Liver (tissue), 7 donors: ENCODE measurements at regions not wholly inside any gene's neighbourhood (a gene's known extent, or its start where the extent isn't known, plus 50 kb on each side); places are given as distances from the start of the nearest gene placed in this dataset.

Source experiments
- DNase-seq: peaks from one replicate; pipeline ENCODE4 v3.0.0-alpha.2; 2017; ENCODE audit warnings: low spot score
- H3K27ac ChIP-seq, 2 donors: one replicate each; pipeline ENCODE4 v1.7.0; 2013; ENCODE audit warnings: inconsistent platforms in 2 of 2, low read length in 2 of 2, control low read depth in 1 of 2, low read depth in 1 of 2, mild to moderate bottlenecking in 1 of 2
- H3K27me3 ChIP-seq, 4 donors: one replicate each; pipeline versions ENCODE4 v1.6.1 to v1.7.0; 2013; ENCODE audit warnings: low read length in 3 of 4, inconsistent platforms in 1 of 4, mild to moderate bottlenecking in 1 of 4, moderate library complexity in 1 of 4; ENCODE audit not compliant: control insufficient read depth in 4 of 4, insufficient read depth in 4 of 4
- H3K36me3 ChIP-seq, 4 donors: one replicate each; pipeline versions ENCODE4 v1.6.1 to v1.7.0; 2013; ENCODE audit warnings: low read length in 3 of 4, mild to moderate bottlenecking in 3 of 4, low read depth in 1 of 4, moderate library complexity in 1 of 4; ENCODE audit not compliant: control insufficient read depth in 4 of 4, insufficient read depth in 3 of 4
- H3K4me1 ChIP-seq, 4 donors: one replicate each; pipeline versions ENCODE4 v1.6.1 to v1.7.0; 2013; ENCODE audit warnings: low read length in 3 of 4, mild to moderate bottlenecking in 3 of 4, moderate library complexity in 1 of 4; ENCODE audit not compliant: control insufficient read depth in 4 of 4, insufficient read depth in 4 of 4
- H3K4me3 ChIP-seq, 3 donors: one replicate each; pipeline versions ENCODE4 v1.6.1 to v1.7.0; 2013; ENCODE audit warnings: low read length in 3 of 3, control low read depth in 1 of 3, low read depth in 1 of 3, mild to moderate bottlenecking in 1 of 3
- H3K9ac ChIP-seq, 2 donors: one replicate each; pipeline ENCODE4 v1.7.0; 2013; ENCODE audit warnings: low read length in 2 of 2, mild to moderate bottlenecking in 2 of 2, moderate library complexity in 2 of 2, control low read depth in 1 of 2, low read depth in 1 of 2
- H3K9me3 ChIP-seq, 4 donors: one replicate each; pipeline versions ENCODE4 v1.6.1 to v1.7.0; 2013; ENCODE audit warnings: low read length in 3 of 4; ENCODE audit not compliant: control insufficient read depth in 4 of 4
- ATF3 ChIP-seq: IDR thresholded peaks from 2 replicates; pipeline ENCODE4 v1.6.1; 2016; ENCODE audit warnings: antibody characterized with exemption
- GABPA ChIP-seq, 2 donors: IDR thresholded peaks in 1 of 2; conservative IDR thresholded peaks in 1 of 2; 2 replicates each; pipeline ENCODE4 v1.6.1; 2016; ENCODE audit warnings: antibody characterized with exemption in 2 of 2, mild to moderate bottlenecking in 1 of 2, moderate library complexity in 1 of 2
- HNF4A ChIP-seq, 2 donors: conservative IDR thresholded peaks; 2 replicates each; pipeline ENCODE4 v1.6.1; 2016; ENCODE audit warnings: antibody characterized with exemption in 2 of 2, mild to moderate bottlenecking in 2 of 2
- MAX ChIP-seq: IDR thresholded peaks from 2 replicates; pipeline ENCODE4 v1.6.1; 2016; ENCODE audit warnings: antibody characterized with exemption
- NR2F2 ChIP-seq: IDR thresholded peaks from 2 replicates; pipeline ENCODE4 v1.6.1; 2016; ENCODE audit warnings: antibody characterized with exemption
- REST ChIP-seq: IDR thresholded peaks from 2 replicates; pipeline ENCODE4 v1.6.1; 2016; ENCODE audit warnings: antibody characterized with exemption, mild to moderate bottlenecking
- RXRA ChIP-seq, 2 donors: IDR thresholded peaks; 2 replicates each; pipeline ENCODE4 v1.6.1; 2017 to 2018; ENCODE audit warnings: antibody characterized with exemption in 2 of 2, mild to moderate bottlenecking in 1 of 2
- YY1 ChIP-seq: IDR thresholded peaks from 2 replicates; pipeline ENCODE4 v1.6.1; 2016; ENCODE audit warnings: antibody characterized with exemption, mild to moderate bottlenecking
- ZBTB33 ChIP-seq: IDR thresholded peaks from 2 replicates; pipeline ENCODE4 v1.6.1; 2016; ENCODE audit warnings: antibody characterized with exemption
- WGBS: extraction: QIAGEN DNeasy Blood & Tissue Kit; methylation state at CpG from one replicate; pipeline ENCODE4 v1.1.7; 2013; 5-methylcytosine and 5-hydroxymethylcytosine counted together
- donor health status: healthy.
- donor health status: healthy.
- donor health status: healthy.
- donor health status: healthy.

GRCh38 chr9:30765318-30765717 lies 1619.1 kb upstream of the ACO1 start:
- Histone ChIP-seq H3K27me3 (no peaks in the 10 kb centered on the region), H3K27ac (no peak overlapping the region), H3K36me3 (no peaks in the 10 kb centered on the region), H3K9ac (no peak overlapping the region), H3K9me3 (no peaks in the 10 kb centered on the region), H3K4me1 (no peaks in the 10 kb centered on the region), H3K4me3 (no peak overlapping the region)
- no peak for DNase-seq
- 72% methylated on average over 2 of the region's 2 CpGs for WGBS
- TF ChIP-seq ZBTB33 (no peak), YY1 (no peak), RXRA (IDR thresholded peaks at IDR 0.05) (no peak), HNF4A (conservative IDR thresholded peaks at IDR 0.05) (no peak), MAX (no peak), NR2F2 (no peak)

GRCh38 chr9:30771163-30771708 lies 1613.2 kb upstream of the ACO1 start:
- no peaks in the 10 kb centered on the region for H3K9me3 ChIP-seq
- no peak for DNase-seq
- H3K9ac ChIP-seq: no peak overlapping the region
- H3K4me3 ChIP-seq: no peak overlapping the region
- TF ChIP-seq YY1 (no peak), ATF3 (no peak), GABPA (IDR thresholded peaks at IDR 0.05 in 1 of 2, conservative IDR thresholded peaks at IDR 0.05 in 1 of 2) (no peak), NR2F2 (no peak), ZBTB33 (no peak), REST (no peak)
- H3K36me3 ChIP-seq: no peaks in the 10 kb centered on the region
- no peak overlapping the region for H3K27ac ChIP-seq
- H3K27me3 ChIP-seq: no peaks in the 10 kb centered on the region
- H3K4me1 ChIP-seq: no peaks in the 10 kb centered on the region
